ENCODE measurements at regions not wholly inside any gene's neighbourhood (a gene's known extent, or its start where the extent isn't known, plus 50 kb on each side); places are given as distances from the start of the nearest gene placed in this dataset.

GRCh38 chr5:61784341-61784740 lies 452.3 kb downstream of the ZSWIM6 start:
- no peak for DNase-seq (ENCODE audit: low read depth)

- no peak for DNase-seq (ENCODE audit: low read depth)
Observed at GRCh38 chr5:61788548-61788947, 456.5 kb downstream of the ZSWIM6 start.

DNA sequence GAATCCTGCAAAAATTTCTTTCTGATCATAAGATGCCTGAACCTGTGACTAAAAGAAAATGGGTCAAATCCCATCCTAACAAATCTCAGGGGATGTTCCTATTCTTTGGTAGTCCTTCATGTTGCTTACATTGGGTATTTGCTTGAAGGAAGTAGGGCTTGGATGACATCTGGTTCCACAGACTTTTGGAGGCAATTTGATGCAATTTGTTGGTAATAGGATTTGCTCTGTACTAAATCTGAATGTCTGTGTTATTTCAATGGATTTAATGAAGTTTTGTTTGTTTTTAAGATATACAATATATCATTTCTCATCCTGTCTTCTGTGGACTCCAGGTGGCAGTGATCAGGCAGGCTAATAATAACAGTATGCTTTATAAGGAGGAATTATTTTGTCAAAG lies 457.9 kb downstream of the ZSWIM6 start:
- DNase-seq (ENCODE audit: low read depth), result no peak

- DNase-seq (ENCODE audit: low read depth), result no peak
Observed at GRCh38 chr5:61790678-61791077, 458.6 kb downstream of the ZSWIM6 start.

DNA sequence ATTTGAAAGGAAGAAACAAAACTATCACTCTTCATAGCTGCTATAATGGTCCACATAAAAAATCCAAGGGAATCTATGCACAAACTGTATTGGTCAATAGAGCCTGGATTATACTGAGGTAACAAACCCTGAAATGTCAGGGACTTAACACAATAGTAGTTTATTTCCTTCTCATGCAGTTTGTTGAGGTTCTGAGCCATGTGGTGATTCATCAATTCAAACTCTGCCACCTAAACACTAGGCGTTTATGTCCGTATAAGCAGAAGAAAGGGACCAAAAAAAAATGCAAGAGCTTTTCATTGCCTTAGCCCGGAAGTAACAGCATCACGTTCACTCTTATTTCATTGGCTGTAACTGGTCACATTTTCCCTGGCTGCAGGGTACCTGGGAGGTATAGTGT lies 464.7 kb downstream of the ZSWIM6 start:
- DNase-seq (ENCODE audit: low read depth), result no peak

DNA sequence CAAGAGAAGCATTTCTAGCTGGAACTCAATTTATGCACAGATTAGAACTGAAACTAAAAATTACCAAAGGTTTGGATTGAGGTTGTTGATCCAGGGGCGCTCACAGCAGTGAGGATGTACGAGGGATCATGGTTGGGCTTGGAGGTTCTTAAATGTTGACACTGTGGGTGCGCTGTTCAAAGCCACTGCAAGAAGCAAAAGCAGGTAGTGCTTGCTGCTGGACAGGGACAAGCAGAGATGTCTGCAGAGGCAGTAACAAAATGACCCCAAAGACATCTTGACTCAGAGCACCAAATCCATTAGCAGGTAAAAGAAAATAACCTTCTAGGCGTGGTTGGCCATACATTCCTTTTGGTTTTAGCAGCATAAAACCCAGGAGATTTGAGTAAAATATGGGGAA lies 468.4 kb downstream of the ZSWIM6 start:
- no peak for DNase-seq (ENCODE audit: low read depth)

DNA sequence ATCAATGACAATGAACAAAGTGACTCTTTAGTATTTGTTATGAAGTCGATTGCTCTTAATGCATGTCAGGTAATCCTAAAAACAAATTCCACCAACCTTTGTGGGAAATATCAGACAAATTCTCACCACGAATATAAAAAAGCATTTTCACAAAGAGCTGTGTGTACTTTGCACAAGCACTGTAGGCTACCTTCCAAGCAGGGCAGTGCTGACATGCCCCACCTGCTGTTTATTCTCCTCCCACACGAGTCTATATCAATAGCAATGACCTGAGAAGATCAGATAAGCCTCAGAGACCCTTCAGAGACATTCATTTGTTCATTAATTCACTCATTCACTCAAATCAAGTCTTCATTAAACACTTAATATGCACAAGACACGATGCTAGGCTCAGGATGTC lies 469.1 kb downstream of the ZSWIM6 start:
- DNase-seq (ENCODE audit: low read depth), result no peak

- DNase-seq (ENCODE audit: low read depth), result no peak
Observed at GRCh38 chr5:61802456-61802855, 470.4 kb downstream of the ZSWIM6 start.

DNA sequence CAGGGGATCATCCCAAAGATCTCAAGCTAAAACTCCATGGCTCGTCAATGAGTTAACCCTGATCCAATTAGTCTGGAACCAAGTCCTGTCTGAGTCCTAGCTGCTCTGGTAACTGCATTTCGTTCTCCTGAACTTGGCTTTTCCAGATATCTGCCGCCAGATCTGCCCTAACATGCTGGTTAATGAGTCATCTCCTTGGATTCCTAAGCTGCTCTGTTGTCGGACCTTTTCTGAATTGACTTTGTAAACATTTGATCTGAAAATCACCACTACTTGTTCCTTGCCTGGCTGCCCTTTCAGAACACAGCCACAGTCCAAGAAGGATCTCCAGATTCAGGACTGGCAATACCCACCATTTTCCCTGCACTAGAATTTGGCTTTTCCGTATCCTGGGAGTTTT lies 473.0 kb downstream of the ZSWIM6 start:
- DNase-seq (ENCODE audit: low read depth), result peak; percentile 28

- DNase-seq (ENCODE audit: low read depth), result no peak
Observed at GRCh38 chr5:61806491-61807020, 474.5 kb downstream of the ZSWIM6 start.

GRCh38 chr5:61808091-61808490 lies 476.0 kb downstream of the ZSWIM6 start:
- DNase-seq (ENCODE audit: low read depth), result no peak

DNA sequence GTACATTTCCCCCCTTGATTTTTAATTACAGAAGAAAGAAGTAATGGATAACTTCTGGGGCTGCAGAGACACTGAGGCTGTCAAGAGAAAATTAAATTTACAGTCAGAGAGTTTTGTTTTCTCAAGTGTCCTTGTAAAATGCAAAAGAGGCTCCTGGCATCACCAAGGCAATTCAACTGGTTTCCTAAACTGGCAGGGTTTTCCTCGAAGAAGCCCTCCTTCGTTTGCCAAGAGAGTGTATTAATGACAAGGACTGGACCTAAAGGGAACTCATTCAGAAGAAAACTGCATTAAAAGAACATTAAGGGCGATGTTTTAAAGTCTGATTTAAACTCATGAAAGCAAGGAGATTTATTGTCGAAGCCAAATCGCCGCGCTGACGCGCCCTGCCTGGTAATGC lies 476.9 kb downstream of the ZSWIM6 start:
- no peak for DNase-seq (ENCODE audit: low read depth)

DNA sequence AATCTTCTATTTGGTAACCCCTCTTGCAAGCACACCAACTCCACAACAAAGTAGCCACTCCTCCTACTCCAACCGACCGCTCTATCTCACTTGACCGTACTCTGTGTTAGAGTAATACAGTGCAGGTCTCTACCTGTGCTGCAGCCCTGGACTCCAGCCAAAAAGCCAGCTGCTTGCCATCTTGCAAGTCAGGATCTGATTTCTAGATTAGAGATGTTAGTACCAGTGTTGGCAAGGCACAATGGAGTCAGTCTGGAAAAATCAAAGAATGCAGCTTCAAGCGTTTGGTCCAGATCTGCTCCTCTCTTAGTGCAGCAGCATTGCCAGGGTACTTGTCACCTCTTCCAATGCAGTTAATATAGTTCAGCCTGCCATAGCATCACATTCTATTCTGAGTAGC lies 477.6 kb downstream of the ZSWIM6 start:
- DNase-seq (ENCODE audit: low read depth), result no peak

DNA sequence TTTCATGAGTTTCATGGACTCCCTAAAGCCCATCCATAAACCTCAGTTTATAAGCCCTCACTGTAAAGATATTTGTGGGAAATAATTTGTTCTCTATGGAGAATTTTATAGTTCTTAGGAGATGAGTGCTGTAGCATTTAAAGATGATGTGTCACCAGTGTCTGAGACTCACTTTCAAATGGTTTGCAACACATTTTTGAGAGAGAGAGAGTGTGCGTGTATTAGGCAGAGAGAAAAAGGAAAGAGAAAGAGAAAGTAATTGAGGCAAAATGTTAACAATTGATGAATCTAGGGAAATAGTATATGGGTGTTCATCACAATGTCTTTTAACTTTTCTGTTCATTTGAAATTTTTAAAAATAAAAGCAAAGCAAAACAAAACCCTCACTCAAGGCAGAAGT lies 479.0 kb downstream of the ZSWIM6 start:
- no peak for DNase-seq (ENCODE audit: low read depth)

GRCh38 chr5:61813361-61813760 lies 481.3 kb downstream of the ZSWIM6 start:
- DNase-seq (ENCODE audit: low read depth), result no peak

DNA sequence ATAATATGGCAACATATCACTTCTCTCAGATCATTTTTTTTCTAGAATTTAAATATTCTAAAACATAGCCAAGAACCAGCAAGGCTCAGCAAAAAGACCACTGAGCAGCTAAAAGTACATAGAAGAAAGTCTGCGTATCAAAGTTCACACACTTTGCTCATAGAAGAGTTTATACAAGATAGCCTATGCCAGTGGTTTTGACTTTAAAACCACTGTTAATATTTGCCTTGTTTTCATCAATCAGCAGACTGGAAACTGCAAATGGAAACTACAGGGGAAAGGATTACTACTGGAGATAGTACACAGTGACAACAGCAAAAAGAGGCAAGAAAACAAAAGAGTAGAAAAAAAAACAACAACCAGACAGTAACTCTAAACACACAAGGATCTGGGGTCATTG lies 483.3 kb downstream of the ZSWIM6 start:
- no peak for DNase-seq (ENCODE audit: low read depth)

DNA sequence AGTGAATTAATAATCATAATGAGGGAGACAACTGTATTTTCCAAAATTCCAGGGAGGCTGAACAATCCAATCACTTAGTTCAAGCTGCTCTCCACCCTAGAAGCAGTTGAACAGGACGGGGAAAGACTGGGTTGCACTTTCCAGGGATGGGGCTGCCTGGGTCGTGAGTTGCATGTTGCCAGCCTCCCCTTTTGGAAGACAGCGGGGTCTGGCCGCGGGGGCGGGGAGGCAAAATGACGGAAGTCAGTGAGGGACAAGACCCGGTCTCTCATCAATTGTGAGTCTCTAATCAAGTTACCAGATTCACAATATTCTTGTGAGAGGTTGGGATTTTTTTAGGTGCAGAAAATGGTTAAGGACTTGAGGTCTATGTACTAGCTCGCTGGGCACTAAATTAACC lies 484.1 kb downstream of the ZSWIM6 start:
- no peak for DNase-seq (ENCODE audit: low read depth)

DNA sequence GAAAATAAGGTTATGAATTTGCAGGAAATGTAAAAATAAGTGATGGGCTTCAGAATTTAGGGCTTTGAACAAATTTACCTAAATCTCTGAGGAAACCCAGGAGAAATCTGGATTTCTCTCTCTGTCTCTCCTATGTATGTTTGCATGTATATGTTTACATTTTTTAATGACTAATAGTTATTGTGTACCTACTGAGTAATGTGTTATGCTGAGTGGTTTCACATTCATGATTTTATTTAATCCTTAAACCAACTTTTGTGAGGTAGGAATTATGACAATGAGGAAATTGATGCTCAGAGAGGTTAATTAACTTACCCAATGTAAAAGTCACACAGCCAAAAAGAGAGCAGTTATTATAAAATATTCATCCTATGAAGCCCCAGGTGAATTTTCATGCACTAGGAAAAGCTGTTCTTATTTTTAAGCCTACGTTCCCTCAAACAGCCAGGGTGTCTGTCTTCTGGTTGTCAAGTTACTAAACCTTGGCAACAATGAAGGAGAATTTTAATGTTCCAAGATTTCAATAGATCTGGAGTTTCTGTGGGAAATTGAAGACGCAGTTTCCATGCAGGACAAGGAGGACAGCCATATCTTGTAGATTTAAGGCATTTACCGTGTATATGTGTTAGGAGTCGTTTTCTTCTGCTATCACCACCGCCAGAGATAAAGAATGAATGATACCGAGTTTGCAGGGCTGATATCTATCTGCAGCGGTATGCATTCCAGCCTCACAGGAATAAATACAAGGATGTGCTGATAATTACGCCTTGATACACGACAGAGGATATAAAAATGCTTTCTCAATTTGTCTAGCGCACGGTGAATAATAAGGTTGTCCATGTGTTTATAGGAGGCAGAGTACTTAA lies 484.8 kb downstream of the ZSWIM6 start:
- no peak for DNase-seq (ENCODE audit: low read depth)

DNA sequence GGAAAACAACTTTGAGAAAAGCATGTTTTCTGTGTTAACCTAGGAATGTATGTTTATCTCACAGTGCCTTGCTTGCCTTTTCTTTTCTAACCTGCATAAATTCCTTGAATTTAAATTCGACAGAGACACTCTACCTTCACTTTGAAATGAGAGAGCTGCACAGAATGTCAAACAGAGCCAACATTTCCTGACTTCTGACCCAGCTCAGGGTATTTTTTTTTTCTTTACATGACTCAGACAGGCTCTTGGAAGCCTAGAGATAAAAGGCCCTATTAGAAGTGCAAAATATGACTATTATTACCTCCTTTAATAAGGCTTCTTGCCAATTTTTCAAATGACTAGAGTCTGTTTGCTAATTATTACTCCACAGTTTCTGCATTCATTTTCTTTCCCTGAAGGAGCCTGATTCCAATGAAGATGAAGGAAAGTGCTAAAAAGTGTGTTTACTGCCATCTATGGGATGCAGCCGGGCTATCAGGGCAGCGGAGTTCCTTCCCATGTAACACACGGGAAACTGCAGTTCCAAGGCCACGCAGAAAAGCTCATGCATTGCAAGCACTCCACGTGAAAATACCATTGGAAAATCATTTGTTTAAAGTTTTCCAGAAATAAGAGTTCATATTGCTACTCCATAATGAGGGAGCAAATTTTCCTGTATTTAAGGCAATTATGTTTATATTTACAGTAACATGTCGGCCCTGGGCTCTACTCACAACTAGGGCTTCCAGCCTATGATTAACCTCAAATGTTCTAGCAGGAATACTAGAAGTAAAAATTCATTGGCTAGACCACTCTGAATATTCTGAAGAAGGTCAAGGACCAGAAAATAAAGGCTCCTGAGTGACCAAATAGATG lies 485.6 kb downstream of the ZSWIM6 start:
- DNase-seq (ENCODE audit: low read depth), result peak; percentile 11

DNA sequence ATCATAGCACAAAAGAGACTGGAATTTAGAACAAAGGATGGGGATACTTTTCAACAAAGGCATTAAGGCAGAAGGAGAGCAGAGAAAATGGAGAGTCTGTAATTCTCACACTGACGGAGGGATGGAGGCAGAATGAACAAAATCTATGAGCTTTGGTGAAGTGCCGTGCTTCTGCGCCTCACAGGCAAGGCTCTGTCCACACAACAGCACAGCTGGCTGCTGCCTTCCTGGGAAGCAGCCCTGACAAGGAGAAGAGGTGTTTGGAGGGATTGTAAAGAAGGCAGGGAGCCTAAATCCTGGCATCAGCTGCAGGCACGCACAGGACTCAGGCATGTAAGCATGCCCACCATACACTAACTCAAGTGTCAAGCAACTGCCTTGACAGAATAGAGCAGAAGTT lies 485.2 kb upstream of the KIF2A start:
- no peak for DNase-seq (ENCODE audit: low read depth)

GRCh38 chr5:61821561-61821960 lies 484.4 kb upstream of the KIF2A start:
- no peak for DNase-seq (ENCODE audit: low read depth)

- DNase-seq (ENCODE audit: low read depth), result no peak
Observed at GRCh38 chr5:61822584-61822983, 483.4 kb upstream of the KIF2A start.

DNA sequence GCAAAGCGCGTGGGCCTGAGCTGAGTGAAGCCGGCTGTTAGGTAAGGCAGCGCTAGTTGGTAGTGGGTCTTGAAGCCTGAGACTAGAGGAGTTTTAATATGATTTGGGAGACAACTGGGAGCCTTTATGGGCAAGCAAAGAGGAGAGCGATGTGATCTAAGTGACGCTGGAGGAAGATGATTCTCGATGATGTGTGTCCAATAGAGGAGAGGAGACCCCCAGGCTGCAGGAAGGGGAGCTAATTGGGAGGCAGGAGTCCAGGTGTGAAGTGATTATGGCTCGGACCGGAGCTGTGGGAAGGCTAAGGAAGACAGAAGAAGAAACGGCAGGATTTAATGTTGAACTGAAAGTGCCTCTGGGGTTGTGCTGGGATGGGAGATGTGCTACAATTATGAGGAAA lies 482.9 kb upstream of the KIF2A start:
- DNase-seq (ENCODE audit: low read depth), result no peak

Measured in GM04503 (cell line).